HG03575 (cell line): ENCODE measurements at regions not wholly inside any gene's neighbourhood (a gene's known extent, or its start where the extent isn't known, plus 50 kb on each side); places are given as distances from the start of the nearest gene placed in this dataset.

Source experiments
- ATAC-seq: cut with Tn5 transposase; IDR thresholded peaks from one replicate; pipeline ENCODE4 v1.9.1; 2021; ENCODE audit not compliant: unreplicated experiment, insufficient number of reproducible peaks, low FRiP score; ENCODE audit errors: extremely low read depth

DNA sequence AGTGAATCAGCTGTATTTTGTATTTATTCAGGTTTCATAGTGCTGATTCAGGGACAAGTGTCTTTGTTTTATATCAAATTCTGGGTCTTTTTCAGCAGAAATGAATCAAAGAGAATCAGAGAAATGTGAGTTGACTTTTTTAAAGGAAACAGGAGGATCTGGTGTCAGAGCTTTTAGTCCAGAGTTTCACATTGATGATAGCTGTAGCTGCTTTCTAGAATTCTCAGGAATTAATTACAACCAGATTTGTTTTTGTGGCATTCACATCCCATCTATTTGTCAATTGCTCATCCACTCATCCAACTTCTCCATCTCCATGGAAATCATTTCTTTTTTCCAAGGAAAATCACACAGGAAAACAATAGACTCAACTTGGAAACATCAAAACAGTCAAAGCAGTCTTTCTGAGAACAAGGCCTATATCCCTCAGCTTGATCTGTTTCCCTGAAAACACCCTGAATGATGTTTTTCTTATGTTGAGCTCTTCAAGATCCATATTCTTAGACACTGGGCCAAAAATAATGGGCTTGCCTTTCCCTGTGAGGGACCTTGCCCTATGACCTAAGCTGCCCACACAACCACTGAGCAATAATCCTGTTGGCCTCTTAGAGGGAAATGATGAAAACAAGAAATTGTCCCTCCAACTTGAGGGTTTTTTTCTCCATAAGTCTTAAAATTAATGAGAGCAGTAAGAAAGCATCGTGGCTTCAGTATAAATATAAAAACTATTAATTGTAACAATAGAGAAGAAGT, 249.5 kb upstream of the FN1 start:
- ATAC-seq = no peak

DNA sequence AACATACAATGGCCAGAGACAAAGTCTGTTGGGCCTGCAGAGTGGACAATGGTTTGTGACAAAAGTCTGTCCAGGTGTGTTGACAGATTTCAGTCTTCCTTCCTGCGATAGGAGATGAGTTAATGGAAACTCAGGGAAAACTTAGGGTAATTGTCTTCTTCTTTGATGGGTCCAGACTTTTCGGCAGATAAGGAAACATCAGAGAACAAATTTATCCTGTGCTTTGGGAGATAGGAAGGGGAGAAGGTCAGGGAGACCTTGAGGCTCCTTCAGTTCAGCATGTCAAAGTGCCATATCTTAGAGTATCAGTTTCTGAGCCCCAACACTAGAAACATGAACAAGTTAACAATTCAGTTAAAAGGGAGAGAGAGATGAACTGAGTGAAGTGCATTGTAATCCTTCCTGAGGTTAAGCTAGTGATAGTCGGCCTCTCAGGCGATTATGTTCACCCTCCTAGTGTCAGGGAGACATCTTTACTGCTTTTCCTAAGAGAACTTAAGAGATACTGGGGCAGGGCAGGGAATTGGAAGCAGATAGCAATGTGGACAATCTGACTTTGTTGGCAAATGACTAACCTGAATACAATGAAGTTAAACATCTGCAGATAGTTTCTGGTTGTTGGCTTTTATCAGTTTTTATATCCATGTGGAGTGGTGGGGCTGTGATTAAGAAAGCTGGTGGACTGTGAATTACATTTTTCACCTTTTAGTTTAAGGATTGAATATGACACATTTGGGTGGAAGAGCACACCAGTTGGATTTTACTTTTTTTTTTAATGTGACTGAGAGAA, 248.8 kb upstream of the FN1 start:
- no peak for ATAC-seq

- ATAC-seq = no peak
These were observed 247.4 kb upstream of the FN1 start for GRCh38 chr2:215683295-215683694.

GRCh38 chr2:215681799-215682596, 246.1 kb upstream of the FN1 start:
- no peak for ATAC-seq

DNA sequence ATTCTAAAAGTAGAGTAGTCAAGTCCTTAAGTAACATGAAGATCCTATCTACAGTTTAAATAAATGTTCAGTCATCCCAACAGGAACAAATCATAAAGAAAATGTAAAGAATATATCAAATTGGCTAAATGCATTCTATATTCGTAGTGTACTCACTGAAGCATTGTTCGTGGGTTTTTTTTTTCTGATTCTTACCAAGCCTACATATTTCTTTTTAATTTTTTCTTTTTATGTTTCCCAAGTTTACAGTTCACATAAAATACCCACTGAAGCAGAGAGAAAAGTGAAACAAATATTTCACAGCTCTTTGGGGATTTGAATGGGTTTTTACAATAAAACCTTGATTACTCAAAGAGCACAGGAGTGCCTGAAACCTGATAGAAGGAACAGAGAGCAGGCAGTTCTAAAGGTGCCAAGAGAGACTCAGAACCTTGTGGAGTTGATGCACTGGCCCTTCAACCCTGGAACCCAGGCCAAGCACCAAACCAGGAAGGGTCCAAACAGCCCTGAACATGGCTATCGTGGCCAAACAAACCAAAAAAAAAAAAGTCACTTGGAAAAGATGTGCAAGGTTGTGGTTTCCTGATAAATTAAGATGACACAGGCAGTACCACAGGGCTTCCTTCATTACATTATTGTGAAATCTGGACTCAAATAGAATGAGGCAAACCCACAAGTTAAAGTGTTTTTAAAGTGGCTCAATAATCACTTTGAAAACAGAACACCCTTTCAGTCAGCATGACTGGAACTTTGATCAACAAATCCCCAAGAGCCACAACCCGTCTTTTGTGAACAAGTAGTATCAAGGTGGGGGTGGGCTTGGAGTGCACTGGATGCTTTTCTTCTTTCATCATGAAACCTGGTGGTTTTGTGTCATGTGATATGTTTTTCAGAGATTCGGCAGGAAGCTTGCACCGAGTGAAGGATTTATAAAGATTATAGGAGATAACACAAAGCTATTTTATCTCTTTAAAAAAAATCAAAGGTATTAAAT, 245.0 kb upstream of the FN1 start:
- no peak for ATAC-seq

GRCh38 chr2:215678094-215678493, 242.2 kb upstream of the FN1 start:
- ATAC-seq = no peak

DNA sequence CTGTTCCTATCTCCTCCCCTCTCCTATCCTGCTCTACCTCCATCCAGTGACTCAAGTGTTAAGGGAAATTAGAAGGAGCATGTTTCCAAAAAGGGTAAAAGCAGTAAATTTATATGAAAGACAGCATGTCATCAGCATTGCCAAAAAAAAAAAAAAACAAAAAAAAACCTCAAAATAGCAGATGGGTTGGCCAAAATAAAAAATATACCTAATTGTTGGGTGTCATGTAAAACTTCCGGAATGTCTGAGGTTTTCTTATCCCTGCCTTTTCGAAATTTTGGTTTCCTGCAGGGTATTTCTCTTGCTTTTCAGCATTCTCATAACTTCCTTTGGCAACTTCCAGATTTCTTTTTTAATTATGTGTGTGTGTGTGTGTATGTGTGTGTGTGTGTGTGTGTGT, 241.6 kb upstream of the FN1 start:
- ATAC-seq = no peak

DNA sequence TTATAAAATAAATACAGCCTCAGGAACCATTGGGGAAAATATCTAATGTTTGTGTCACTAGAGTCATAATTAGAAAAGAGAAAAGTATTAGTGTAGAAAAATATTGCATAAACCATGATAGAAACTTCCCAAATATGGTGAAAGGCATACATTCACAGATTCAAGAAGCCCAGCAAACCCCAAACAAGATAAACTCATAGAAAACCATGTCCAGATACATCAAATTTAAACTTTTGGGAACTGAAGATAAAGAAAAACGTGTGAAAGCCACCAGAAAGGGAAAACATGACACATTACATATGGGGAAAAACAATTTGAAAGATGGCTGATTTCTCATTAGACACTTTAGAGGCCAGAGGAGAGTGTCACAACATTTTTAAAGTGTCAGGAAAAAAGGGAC, 236.5 kb upstream of the FN1 start:
- no peak for ATAC-seq

GRCh38 chr2:215671691-215672090, 235.8 kb upstream of the FN1 start:
- ATAC-seq = no peak

DNA sequence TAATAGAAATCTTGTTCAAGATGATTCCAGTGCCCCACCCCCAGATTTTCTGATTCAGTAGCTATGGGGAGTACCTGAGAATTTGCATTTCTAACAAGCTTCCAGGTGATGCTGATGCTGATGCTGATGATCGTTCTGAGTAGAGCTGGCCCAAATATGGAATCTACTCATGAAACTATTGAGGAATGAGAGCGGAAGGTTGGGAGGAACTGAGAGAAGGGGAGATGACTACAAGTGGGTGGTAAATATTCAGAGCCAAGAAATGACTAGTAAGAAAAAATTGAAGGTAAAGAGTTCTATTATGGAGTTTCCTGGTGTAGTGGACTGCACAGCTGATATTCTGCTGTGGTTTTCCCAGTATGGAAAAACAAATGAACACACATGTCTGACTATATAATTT, 235.4 kb upstream of the FN1 start:
- no peak for ATAC-seq

DNA sequence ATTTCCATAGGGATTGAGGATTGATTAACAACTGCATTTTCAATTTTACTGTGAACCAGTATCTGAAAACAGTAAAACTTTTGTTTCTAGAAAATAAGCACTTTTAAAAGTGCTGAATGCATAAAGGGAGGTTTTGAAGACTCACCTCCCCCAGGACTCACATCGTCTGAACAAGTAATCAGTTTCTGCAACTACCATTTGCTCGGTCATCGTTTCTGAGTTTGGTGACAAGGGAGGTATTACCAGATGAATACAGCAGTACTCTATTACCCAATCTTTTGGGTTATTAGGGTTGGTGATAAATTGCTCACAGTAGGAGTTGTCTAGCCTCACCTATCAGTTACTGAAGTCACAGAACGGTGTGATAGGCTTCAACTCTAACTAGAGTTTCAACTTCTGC, 234.5 kb upstream of the FN1 start:
- no peak for ATAC-seq

- no peak for ATAC-seq
These were observed 232.5 kb upstream of the FN1 start for GRCh38 chr2:215668378-215668775.

- ATAC-seq = no peak
These were observed 231.9 kb upstream of the FN1 start for GRCh38 chr2:215667585-215668377.

DNA sequence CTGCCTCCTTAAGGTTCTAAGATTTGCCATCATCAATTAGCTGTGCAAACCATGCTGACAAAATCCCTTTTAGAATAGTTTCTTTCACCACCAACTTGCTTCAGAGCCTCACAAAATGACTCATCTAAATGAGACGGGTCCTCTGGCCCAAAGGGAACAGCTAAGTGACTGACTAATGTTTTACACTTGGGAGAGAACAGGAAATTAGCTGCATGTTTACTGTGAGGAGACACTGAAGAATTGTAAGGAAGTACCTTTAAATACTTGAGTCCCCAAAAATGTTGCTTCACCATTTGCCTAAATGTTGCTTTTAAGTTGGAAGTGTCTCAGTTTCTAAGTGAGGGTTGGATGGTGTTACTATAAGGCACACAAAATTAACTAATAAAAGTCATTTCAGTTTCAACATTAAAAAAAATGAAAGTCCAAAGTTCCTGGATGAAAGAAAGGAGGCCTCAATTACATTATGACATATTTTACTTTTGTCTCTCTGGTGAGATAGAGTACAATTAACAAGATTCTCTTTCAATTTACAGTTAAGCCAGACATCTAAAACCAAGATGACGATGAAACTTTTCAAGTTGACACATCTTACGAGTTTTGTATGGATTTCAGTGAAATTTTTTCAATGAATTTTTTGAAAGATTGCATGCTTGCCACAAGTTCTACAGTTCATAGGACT, 229.1 kb upstream of the FN1 start:
- peak; percentile 73 for ATAC-seq

DNA sequence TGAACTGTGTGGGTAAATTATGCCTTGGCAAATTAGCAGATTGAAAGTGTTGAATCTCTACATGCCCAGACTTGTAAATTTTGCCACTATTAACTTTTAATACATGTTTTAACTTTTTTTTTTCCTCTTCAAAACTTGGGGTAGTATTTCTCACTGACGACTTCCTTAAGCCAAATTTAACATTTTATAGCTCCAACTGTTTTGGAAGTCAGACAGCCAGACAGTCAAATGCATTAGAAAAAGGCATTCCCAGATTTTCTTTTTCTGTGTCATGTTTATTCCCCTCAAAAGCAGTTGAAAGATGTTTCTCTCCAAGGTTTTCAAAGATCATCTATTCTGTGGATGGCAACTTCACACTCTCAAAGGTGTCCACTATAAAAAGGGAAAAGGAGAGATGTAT, 226.8 kb upstream of the FN1 start:
- no peak for ATAC-seq

DNA sequence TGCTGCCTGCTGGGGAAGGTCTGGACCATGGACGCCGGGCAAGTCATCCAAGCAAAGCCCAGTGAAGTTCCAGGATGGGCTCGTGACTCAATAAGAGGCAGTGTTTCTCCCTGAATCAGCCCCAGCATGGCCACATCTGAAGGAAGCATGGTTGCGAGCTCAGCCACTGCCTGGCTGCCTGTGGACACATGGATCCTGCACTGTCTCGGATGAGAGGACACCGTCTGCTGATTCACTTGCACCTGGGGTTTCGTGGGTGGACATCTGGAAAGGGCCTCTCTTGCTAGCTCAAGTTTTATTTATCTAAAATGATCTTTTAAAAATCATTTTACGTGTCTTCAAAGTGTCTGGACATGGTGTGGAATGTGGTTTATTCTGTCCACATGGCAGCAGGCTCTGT, 224.8 kb upstream of the FN1 start:
- no peak for ATAC-seq

- no peak for ATAC-seq
These were observed 223.8 kb upstream of the FN1 start for GRCh38 chr2:215659650-215660049.
